ENCODE measurements at regions not wholly inside any gene's neighbourhood (a gene's known extent, or its start where the extent isn't known, plus 50 kb on each side); places are given as distances from the start of the nearest gene placed in this dataset.

GRCh38 chr11:70783821-70784220 lies 385.5 kb downstream of the CTTN start:
- no peak for DNase-seq (ENCODE audit: low read depth)

DNA sequence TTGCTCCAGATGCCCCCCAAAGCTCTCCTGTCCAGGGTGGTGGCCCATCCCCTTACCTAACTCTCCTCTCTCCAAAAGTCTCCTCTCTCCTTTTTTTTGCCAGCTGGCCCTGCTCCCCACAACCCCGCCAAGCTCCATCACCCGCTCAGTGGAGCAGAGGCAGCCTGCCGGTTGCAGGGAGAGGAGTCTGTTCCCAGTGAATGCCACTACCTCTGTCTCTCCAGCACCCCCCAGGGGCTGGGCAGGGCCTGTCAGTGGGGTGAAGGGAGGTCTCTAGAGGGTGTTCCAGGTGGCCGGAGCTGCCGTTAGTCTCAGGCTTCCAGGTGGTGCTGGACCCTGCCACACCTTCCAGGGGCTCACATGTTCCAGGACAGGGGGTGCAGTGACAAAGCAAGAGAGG lies 387.0 kb downstream of the CTTN start:
- DNase-seq (ENCODE audit: low read depth) = no peak

- DNase-seq (ENCODE audit: low read depth) = no peak
Measured at GRCh38 chr11:70786021-70786665, 387.8 kb downstream of the CTTN start.

DNA sequence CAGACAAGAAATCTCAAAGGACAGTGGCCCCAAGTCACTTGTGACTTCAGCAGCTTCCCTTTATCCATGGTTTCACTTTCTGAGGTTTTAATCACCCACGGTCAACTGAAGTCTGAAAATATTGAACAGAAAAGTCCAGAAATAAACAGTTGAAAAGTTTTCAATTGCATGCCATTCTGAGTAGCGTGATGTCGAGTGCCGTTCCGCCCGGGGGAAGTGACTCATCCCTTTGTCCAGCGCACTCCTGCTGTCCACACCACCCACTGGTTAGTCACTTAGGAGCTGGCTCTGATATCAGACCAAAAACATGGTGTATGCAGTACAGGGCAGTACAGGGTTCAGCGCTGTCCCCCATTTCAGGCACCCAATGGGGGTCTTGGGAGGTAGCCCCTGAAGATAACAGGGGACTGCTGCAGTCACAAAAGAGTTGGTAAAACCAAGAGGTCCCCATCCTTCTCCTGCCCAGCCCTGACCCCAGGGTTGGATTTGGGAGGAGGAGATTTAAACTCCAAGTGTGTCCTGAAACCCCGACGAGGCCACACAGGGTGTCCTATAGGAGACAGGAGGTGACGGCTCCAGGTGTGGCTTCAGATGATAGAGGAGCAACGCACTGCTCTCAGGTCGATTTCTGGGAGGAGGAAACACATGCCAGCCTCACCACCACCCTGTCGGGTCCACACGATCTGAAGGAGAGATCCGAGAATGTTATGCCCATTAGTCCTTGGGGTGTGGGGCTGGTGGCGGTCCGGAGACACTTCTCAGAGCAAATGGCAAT lies 390.1 kb downstream of the CTTN start:
- peak; percentile 77 for DNase-seq (ENCODE audit: low read depth)

DNA sequence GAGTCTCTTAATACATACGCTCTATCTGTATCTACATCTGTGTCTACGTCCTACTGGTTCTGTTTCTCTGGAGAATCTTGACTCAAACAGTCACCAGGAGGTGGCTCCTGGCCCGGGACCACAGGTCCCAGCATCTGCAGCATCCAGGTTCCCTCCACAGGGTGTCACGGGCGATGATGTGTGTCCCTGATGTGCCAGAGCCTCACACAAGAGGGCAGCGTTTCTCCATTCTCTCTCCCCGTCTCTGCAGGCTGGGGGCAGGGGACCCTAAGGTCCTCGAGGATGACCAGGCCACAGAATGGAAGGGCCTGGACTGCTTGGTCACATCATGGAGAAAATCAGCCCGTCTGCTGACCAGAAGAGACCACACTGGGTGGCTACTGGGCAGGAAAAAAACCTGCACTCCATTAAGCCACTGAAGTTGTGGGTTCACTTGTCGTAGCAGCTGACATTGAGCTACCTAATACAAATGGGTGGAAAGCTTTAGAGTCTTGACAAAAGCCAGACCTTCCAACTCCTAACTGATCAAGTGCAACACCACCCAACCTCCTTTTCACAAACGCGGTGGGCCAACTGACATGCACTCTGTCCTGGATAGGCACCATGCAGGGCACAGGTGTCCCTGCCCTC lies 392.5 kb downstream of the CTTN start:
- no peak for DNase-seq (ENCODE audit: low read depth)

DNA sequence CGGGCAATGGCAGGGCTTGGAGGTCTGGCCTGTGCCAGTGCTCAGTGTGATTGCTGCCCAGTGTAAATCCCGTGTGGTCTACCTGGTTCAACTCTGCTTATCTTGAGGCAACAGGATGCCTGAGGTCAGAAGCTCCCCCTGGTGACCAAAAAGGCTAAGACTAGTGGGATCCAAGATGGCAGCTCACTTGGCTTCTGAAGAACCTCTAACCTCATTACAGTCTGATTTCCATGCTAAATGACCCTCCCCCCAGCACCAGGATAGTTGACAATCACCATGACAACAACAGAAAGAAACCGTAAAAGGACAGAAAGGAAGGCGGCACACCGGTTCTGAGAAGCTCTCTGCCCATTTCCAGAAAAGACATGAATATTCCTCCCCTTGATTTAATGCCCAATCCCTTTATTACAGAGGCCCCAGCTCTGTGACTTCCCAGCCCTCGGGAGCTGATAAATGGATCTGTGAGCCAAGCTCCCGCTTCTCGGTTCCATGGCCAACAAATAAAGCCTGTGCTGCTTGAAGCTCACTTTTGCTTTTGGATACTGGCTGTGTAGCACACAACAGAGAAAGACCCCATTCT lies 398.4 kb downstream of the CTTN start:
- DNase-seq (ENCODE audit: low read depth) = no peak

GRCh38 chr11:70798296-70798695 lies 400.0 kb downstream of the CTTN start:
- DNase-seq (ENCODE audit: low read depth) = no peak

- no peak for DNase-seq (ENCODE audit: low read depth)
Measured at GRCh38 chr11:70799386-70799785, 401.1 kb downstream of the CTTN start.

- DNase-seq (ENCODE audit: low read depth) = no peak
Measured at GRCh38 chr11:70802185-70802584, 403.9 kb downstream of the CTTN start.

DNA sequence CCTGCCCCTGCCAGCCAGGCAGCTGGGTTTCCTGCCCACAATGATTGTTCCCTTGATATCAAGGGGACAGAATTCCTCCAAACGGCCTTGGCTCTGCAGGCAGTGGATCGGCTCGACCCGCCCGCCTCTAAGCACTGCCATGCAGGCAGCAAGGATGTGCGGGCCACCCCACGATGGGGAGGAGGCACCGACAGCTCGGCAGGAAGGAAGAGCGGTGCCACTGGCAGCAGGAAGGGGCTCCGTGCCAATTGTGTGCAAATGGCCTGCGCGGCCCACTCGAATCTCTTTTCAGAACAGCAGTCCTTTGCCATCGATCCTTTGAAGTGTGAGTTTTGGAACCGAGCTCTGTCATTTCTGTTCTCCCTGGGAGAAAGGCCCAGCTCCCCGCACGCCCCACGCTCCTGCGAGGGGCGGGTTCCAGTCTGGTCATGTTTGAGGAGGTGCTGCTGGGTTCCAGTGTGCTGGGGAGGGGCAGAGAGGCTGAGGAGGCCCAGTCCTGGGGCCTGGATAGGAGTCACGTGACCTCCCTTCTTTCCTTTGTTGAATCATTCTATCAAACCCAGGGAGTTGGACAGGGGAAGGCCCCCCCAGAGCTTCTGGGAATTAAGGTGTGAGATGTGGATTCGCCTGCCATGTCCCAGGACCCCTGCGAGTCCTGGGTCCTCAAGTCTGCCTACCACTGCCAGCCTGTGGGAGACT lies 406.0 kb downstream of the CTTN start:
- no peak for DNase-seq (ENCODE audit: low read depth)

GRCh38 chr11:70805243-70805642 lies 406.9 kb downstream of the CTTN start:
- no peak for DNase-seq (ENCODE audit: low read depth)

- no peak for DNase-seq (ENCODE audit: low read depth)
Measured at GRCh38 chr11:70805971-70806370, 407.6 kb downstream of the CTTN start.

DNA sequence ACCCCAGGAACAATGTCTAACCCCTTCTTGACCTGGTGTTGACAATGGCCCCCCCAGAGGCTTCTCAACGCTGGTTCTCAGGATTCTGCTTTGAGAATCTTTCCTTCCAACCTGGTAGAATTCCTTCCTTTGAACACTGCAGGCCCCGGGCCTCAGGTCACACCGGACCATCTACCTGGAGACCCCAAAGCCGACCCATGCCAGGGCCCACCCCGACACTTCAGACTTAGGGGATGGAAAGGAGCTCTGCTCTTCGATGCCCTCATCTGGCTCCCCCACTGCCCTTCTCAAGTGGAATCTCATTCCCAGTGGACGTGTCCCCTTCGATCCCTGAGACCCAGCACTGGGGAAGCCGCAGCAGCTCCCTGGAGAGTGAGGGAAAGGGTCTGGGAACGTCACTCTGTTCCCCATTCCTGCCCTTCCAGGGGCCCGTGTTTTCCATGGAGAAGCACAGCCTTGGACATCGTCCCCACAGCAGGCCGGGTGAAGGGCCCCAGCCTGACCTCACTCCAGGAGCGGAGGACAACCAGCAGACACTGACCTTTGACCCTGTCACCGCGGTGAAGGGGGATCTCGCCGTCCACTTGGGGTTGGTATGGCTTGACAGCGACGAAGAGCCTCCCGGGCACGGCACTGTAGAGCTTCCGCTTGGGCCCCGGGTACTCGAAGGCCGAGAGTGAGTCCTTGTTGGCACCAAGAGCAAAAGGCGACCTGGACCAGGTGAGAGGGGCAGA lies 408.3 kb downstream of the CTTN start:
- DNase-seq (ENCODE audit: low read depth) = no peak

GRCh38 chr11:70807195-70807543 lies 408.8 kb downstream of the CTTN start:
- no peak for DNase-seq (ENCODE audit: low read depth)

DNA sequence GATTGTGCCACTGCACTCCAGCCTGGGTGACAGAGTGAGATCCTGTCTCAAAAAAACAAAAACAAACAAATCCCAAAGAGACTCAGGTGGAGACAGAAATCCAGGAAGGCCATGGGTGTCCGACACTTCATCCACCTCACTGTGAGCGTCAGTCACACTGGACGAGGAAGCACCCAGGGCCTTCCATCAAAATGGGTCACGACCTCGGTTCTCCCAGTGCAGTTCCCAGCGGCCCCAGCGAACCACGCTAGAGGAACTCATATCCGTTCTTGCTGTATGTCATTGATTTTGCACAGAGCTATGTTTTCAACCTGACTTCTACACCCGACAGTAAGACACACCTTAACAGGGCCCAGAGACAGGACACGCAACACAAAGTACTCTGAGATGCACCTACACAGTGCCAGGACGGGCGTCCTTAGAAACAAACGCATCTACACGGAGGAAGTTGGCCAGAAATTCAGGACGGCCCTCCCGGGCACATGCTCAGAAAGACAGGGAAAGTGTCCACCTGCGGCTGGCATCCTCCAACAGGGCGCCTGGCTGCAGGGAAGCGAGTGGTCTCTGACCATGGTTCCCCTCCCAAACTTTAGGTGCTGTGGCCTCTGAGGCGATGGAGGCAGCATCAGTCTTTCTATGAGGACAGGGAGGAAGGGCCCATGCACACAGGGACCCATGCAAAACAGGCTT lies 410.5 kb downstream of the CTTN start:
- no peak for DNase-seq (ENCODE audit: low read depth)

GRCh38 chr11:70810133-70810532 lies 411.8 kb downstream of the CTTN start:
- DNase-seq (ENCODE audit: low read depth) = peak; percentile 16

GRCh38 chr11:70810681-70811080 lies 412.4 kb downstream of the CTTN start:
- DNase-seq (ENCODE audit: low read depth) = no peak

DNA sequence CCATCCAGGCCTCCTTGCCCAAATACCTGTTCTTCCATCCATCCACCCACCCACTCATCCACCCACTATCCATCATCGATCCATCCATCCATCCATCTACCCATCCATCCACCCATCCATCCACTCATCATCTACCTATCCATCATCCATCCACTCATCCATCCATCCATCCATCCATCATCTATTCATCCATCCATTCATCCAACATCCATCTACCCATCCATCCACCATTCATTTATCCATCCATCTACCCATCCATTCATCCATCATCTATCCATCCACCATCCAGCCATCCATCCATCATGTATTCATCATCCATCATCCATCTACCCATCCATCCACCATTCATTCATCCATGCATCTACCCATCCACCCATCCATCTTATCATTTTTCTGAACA lies 413.2 kb downstream of the CTTN start:
- no peak for DNase-seq (ENCODE audit: low read depth)

- DNase-seq (ENCODE audit: low read depth) = no peak
Measured at GRCh38 chr11:70811915-70812314, 413.6 kb downstream of the CTTN start.

DNA sequence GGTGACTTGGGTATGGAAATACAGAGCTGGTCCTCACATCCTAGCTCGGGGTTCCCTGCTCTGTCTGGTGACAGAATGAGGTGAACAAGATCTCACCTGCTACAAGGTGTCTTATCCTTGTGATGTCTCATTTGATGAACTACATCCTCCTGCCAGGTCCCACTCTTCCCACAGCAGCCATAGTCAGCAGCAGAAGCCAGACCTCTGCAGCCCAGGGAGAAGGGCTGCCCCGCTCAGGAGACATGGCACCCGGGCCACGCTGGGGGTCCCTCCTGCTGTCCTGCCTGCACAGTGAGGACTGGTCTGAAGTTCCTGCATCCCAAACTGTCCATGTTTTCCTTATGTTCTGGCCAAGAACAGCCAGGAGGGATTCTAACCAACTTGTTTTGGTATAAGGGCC lies 414.1 kb downstream of the CTTN start:
- no peak for DNase-seq (ENCODE audit: low read depth)

DNA sequence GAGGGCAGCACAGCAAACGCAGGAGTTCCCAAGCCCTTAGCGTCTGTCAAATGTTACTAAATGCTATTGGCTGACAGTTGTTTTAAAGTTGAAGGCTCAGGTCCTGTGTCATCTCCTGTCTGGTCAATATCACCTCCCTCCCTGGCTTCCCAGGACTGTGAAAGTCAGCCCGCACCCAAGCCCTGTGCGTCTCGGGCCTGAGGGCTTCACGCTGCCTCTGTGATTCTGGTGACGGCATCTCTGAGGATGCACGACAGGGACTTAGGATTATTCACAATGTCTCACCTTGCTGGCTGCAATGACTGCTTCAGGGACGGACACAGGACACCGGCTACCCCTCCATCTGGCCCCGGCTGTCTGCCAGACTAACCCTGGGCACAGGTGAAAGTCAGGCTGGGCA lies 415.3 kb downstream of the CTTN start:
- no peak for DNase-seq (ENCODE audit: low read depth)

All from HT1080 (cell line).